ENCODE measurements at regions not wholly inside any gene's neighbourhood (a gene's known extent, or its start where the extent isn't known, plus 50 kb on each side); places are given as distances from the start of the nearest gene placed in this dataset.
A peak's percentile ranks its signal among the peaks of the same experiment; 100 is the strongest.
"Not testable (repeated sequence)": the region's sequence is repeated elsewhere in the genome, so short reads cannot be mapped to it uniquely, and the experiment has no call there.

DNA sequence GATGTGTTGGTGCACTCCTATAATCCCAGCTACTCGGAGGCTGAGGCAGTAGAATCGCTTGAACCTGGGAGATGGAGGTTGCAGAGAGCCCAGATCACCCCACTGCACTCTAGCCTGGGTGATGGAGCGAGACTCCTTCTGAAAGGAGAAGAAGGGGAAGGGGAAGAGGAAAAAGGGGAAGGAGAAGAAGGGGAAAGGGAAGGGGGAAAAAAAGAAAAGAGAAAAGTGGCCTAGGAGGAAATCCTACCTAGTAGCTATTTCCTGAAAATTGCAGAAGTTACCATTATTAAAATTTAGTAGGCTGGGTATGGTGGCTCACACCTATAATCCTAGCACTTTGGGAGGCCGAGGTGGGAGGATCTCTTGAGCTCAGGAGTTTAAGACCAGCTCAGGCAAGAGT lies 67.4 kb downstream of the ARRDC3 start:
- H3K4me1 ChIP-seq (ENCODE audit: control extremely low read depth in 1 of 4, control insufficient read depth in 4 of 4, insufficient read depth in 4 of 4, low read length in 3 of 4): peaks cover 20 to 36% (median 34%) of the 10 kb centered on the region in 4 experiments
- no peak overlapping the region for H3K27ac ChIP-seq (ENCODE audit: insufficient read depth in 1 of 2, low read depth in 1 of 2, low read length in 2 of 2, poor library complexity in 1 of 2, severe bottlenecking in 2 of 2)
- H3K9me3 ChIP-seq (ENCODE audit: control extremely low read depth in 1 of 5, control insufficient read depth in 4 of 5, insufficient read depth in 2 of 5, low read depth in 1 of 5, low read length in 4 of 5): no peaks in the 10 kb centered on the region
- no peak overlapping the region for H3K4me3 ChIP-seq (ENCODE audit: control insufficient read depth in 1 of 7, extremely low read depth in 1 of 7, insufficient read depth in 4 of 7, low read depth in 2 of 7, low read length in 6 of 7)
- H3K27me3 ChIP-seq (replicated peaks in 2 of 5; ENCODE audit: control insufficient read depth in 4 of 5, insufficient read depth in 5 of 5, low read length in 4 of 5): peaks cover 0 to 6% (median 0%) of the 10 kb centered on the region in 5 experiments
- ChIA-PET CTCF (interaction anchor here (1.2 to 1.5 kb wide), 2 partner anchors 36 to 70 kb away, joined by 5 to 8 read pairs; no protein-coding TSS in a partner anchor), POLR2A (interaction anchor here (1.5 kb wide), 1 partner anchor 67 kb away, joined by 3 read pairs; the partner anchor contains the start of gene ARRDC3)
- H3K36me3 ChIP-seq (ENCODE audit: control insufficient read depth in 4 of 4, insufficient read depth in 4 of 4, low read length in 3 of 4): no peaks in the 10 kb centered on the region
- no peak for DNase-seq
- 92% methylated on average over 3 of the region's 4 CpGs for WGBS (ENCODE audit: insufficient coverage)

DNA sequence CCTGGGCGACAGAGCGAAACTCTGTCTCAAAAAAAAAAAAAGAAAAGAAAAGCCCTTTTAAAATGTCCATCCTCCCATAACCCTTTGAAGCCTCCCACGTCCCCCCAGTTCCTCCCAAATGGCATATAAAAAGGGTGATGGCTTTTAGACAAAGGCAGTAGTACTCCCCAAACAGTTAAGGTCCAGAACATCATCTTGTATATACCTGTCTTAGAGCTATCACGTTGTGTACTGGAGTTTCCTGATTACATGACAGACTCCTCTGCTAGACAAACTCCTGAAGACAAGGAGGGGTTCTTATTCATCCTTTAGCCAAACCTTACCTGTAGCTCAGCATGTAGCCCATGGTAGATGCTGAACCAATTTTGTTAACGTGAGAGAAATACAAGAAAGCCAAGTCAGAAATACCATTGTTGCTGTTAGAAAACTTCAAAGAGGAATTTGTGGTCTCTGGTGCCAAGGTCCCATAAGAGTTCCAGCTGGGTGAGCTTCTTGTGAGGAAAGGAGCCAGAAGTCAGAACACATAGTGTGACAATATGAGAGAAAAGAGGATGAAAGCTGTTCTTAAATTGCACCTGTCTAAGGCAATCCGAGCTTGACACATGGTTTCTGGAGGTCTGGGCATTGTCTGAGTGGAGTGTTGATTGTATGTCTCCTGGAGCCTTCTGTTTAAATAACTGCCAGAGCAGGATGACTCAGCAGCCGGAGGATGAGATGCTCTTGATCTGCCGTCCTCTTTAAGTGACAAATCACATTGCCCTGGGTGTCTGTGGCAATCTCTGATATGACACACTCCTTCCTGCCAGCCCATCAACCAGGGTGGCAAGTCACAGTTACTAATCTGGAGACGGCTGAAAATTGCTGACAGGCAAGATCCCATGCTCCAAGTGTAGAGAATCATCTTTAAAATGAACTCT lies 69.1 kb downstream of the ARRDC3 start:
- Histone ChIP-seq H3K4me1 (ENCODE audit: control extremely low read depth in 1 of 4, control insufficient read depth in 4 of 4, insufficient read depth in 4 of 4, low read length in 3 of 4) (peaks cover 20 to 36% (median 35%) of the 10 kb centered on the region in 4 experiments), H3K4me3 (ENCODE audit: control insufficient read depth in 1 of 7, extremely low read depth in 1 of 7, insufficient read depth in 4 of 7, low read depth in 2 of 7, low read length in 6 of 7) (peak overlapping the region in 2 of 7 experiments; percentile 2 to 52)
- CTCF ChIA-PET: interaction anchor here (0.8 to 1.3 kb wide), 7 partner anchors 33 to 385 kb away, joined by 3 to 4 read pairs (median 3); partner anchors contain the start of gene ARRDC3

GRCh38 chr5:91312698-91313097 lies 70.4 kb downstream of the ARRDC3 start:
- CTCF ChIA-PET: interaction anchor here (2.5 kb wide), 1 partner anchor 10 kb away, joined by 8 read pairs; no protein-coding TSS in a partner anchor
- Histone ChIP-seq H3K27ac (ENCODE audit: insufficient read depth in 1 of 2, low read depth in 1 of 2, low read length in 2 of 2, poor library complexity in 1 of 2, severe bottlenecking in 2 of 2) (no peak overlapping the region), H3K36me3 (ENCODE audit: control insufficient read depth in 4 of 4, insufficient read depth in 4 of 4, low read length in 3 of 4) (no peaks in the 10 kb centered on the region), H3K27me3 (replicated peaks in 2 of 5; ENCODE audit: control insufficient read depth in 4 of 5, insufficient read depth in 5 of 5, low read length in 4 of 5) (peaks cover 0 to 6% (median 0%) of the 10 kb centered on the region in 5 experiments), H3K4me3 (ENCODE audit: control insufficient read depth in 1 of 7, extremely low read depth in 1 of 7, insufficient read depth in 4 of 7, low read depth in 2 of 7, low read length in 6 of 7) (peak overlapping the region in 1 of 7 experiments; percentile 52), H3K9me3 (ENCODE audit: control extremely low read depth in 1 of 5, control insufficient read depth in 4 of 5, insufficient read depth in 2 of 5, low read depth in 1 of 5, low read length in 4 of 5) (no peaks in the 10 kb centered on the region), H3K4me1 (ENCODE audit: control extremely low read depth in 1 of 4, control insufficient read depth in 4 of 4, insufficient read depth in 4 of 4, low read length in 3 of 4) (peaks cover 20 to 36% (median 35%) of the 10 kb centered on the region in 4 experiments)
- POLR2A ChIA-PET: no interaction called here
- DNase-seq: no peak
- whole genome bisulfite sequencing (ENCODE audit: insufficient coverage): no CpG with 5 or more reads among the region's 1 CpG

More for the DNA sequence above, 69.1 kb downstream of the ARRDC3 start:
- H3K27ac ChIP-seq (ENCODE audit: insufficient read depth in 1 of 2, low read depth in 1 of 2, low read length in 2 of 2, poor library complexity in 1 of 2, severe bottlenecking in 2 of 2): peak overlapping the region in 1 of 2 experiments; percentile 67
- H3K36me3 ChIP-seq (ENCODE audit: control insufficient read depth in 4 of 4, insufficient read depth in 4 of 4, low read length in 3 of 4): no peaks in the 10 kb centered on the region
- H3K9me3 ChIP-seq (ENCODE audit: control extremely low read depth in 1 of 5, control insufficient read depth in 4 of 5, insufficient read depth in 2 of 5, low read depth in 1 of 5, low read length in 4 of 5): no peaks in the 10 kb centered on the region
- 22% methylated on average over 5 of the region's 9 CpGs for WGBS (ENCODE audit: insufficient coverage)
- peaks cover 0 to 6% (median 0%) of the 10 kb centered on the region in 5 experiments for H3K27me3 ChIP-seq (replicated peaks in 2 of 5; ENCODE audit: control insufficient read depth in 4 of 5, insufficient read depth in 5 of 5, low read length in 4 of 5)
- POLR2A ChIA-PET: interaction anchor here (1.5 kb wide), 1 partner anchor 69 kb away, joined by 3 read pairs; the partner anchor contains the start of gene ARRDC3
- peak; percentile 93 to 99 (median 99) for DNase-seq

DNA sequence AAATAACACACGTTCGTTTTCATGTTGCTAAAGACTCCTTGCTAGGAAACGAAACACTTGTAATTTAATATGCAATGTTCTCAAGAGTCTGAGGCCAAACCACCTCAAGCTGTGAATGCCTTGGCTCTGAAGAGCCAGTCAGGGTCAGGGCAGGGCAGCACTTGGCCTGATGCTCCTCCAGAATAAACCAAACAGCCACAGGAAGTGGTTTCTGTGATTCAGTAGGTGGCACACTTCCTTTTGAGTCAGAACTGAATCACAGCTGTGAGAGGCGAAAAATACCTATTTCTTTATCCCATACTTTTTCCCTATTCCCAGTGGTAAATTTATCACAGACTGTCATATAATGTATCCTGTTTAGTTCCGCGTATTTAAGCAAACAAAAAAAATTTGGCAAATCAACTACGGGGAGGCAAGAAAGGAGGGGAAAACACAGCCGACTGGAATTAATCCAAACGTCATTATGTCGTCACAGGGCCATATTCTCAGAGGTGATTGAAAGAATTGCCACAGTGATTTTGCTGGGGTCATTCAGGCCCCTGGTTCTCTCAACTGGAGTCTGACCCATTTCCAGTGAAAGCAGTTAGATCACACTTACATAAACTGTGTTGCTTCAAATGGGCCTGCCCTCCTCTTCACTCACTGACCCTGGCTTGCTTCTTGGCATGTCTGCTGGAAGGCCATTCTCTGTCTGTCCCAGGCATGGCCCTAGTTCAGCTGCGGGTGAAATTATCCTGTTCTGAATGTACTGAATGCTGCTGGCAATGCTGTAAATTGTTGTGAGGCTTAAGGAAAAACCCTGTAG lies 71.2 kb downstream of the ARRDC3 start:
- 12% methylated on average over 8 of the region's 11 CpGs for WGBS (ENCODE audit: insufficient coverage)
- Histone ChIP-seq H3K4me3 (ENCODE audit: control insufficient read depth in 1 of 7, extremely low read depth in 1 of 7, insufficient read depth in 4 of 7, low read depth in 2 of 7, low read length in 6 of 7) (peak overlapping the region in 2 of 7 experiments; percentile 37 to 40), H3K27ac (ENCODE audit: insufficient read depth in 1 of 2, low read depth in 1 of 2, low read length in 2 of 2, poor library complexity in 1 of 2, severe bottlenecking in 2 of 2) (peak overlapping the region in 1 of 2 experiments; percentile 6), H3K27me3 (replicated peaks in 2 of 5; ENCODE audit: control insufficient read depth in 4 of 5, insufficient read depth in 5 of 5, low read length in 4 of 5) (peaks cover 0 to 6% (median 0%) of the 10 kb centered on the region in 5 experiments), H3K9me3 (ENCODE audit: control extremely low read depth in 1 of 5, control insufficient read depth in 4 of 5, insufficient read depth in 2 of 5, low read depth in 1 of 5, low read length in 4 of 5) (no peaks in the 10 kb centered on the region), H3K36me3 (ENCODE audit: control insufficient read depth in 4 of 4, insufficient read depth in 4 of 4, low read length in 3 of 4) (no peaks in the 10 kb centered on the region), H3K4me1 (ENCODE audit: control extremely low read depth in 1 of 4, control insufficient read depth in 4 of 4, insufficient read depth in 4 of 4, low read length in 3 of 4) (peaks cover 20 to 36% (median 35%) of the 10 kb centered on the region in 4 experiments)
- POLR2A ChIA-PET: interaction anchor here (0.9 kb wide), 1 partner anchor 71 kb away, joined by 3 read pairs; the partner anchor contains the start of gene ARRDC3
- peak; percentile 84 to 99 (median 98) for DNase-seq
- CTCF ChIA-PET: interaction anchor here (0.5 to 2.5 kb wide), 8 partner anchors 10 to 452 kb away, joined by 3 to 8 read pairs (median 3); no protein-coding TSS in a partner anchor

GRCh38 chr5:91311168-91311696 lies 71.9 kb downstream of the ARRDC3 start:
- Histone ChIP-seq H3K36me3 (ENCODE audit: control insufficient read depth in 4 of 4, insufficient read depth in 4 of 4, low read length in 3 of 4) (no peaks in the 10 kb centered on the region), H3K9me3 (ENCODE audit: control extremely low read depth in 1 of 5, control insufficient read depth in 4 of 5, insufficient read depth in 2 of 5, low read depth in 1 of 5, low read length in 4 of 5) (no peaks in the 10 kb centered on the region), H3K4me1 (ENCODE audit: control extremely low read depth in 1 of 4, control insufficient read depth in 4 of 4, insufficient read depth in 4 of 4, low read length in 3 of 4) (peaks cover 20 to 36% (median 35%) of the 10 kb centered on the region in 4 experiments), H3K27ac (ENCODE audit: insufficient read depth in 1 of 2, low read depth in 1 of 2, low read length in 2 of 2, poor library complexity in 1 of 2, severe bottlenecking in 2 of 2) (peak overlapping the region in 1 of 2 experiments; percentile 6), H3K4me3 (ENCODE audit: control insufficient read depth in 1 of 7, extremely low read depth in 1 of 7, insufficient read depth in 4 of 7, low read depth in 2 of 7, low read length in 6 of 7) (peak overlapping the region in 1 of 7 experiments; percentile 37), H3K27me3 (replicated peaks in 2 of 5; ENCODE audit: control insufficient read depth in 4 of 5, insufficient read depth in 5 of 5, low read length in 4 of 5) (peaks cover 0 to 6% (median 0%) of the 10 kb centered on the region in 5 experiments)
- DNase-seq: no peak
- ChIA-PET CTCF (interaction anchor here (0.5 to 2.5 kb wide), 10 partner anchors 9 to 451 kb away, joined by 3 to 8 read pairs (median 3); no protein-coding TSS in a partner anchor), POLR2A (interaction anchor here (0.6 to 0.9 kb wide), 3 partner anchors 19 to 88 kb away, joined by 3 to 5 read pairs (median 3); partner anchors contain the start of gene ARRDC3)
- 53% methylated on average over 3 of the region's 5 CpGs for WGBS (ENCODE audit: insufficient coverage)

DNA sequence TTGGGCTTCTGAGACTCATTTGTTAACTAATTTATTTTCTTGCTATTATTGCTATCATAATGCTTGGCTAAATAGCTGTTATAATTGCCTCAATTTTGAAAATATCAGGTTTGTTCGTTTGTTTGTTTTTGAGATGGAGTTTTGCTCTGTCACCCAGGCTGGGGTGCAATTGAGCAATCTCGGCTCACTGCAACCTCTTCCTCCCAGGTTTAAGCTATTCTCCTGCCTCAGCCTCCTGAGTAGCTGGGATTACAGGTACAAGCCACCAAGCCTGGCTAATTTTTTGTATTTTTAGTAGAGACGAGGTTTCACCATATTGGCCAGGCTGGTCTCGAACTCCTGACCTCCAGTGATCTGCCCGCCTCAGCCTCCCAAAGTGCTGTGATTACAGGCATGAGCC lies 75.0 kb downstream of the ARRDC3 start:
- H3K27ac ChIP-seq (ENCODE audit: insufficient read depth in 1 of 2, low read depth in 1 of 2, low read length in 2 of 2, poor library complexity in 1 of 2, severe bottlenecking in 2 of 2); H3K4me3 ChIP-seq (ENCODE audit: control insufficient read depth in 1 of 7, extremely low read depth in 1 of 7, insufficient read depth in 4 of 7, low read depth in 2 of 7, low read length in 6 of 7); POLR2A ChIA-PET; H3K27me3 ChIP-seq (replicated peaks in 2 of 5; ENCODE audit: control insufficient read depth in 4 of 5, insufficient read depth in 5 of 5, low read length in 4 of 5); H3K36me3 ChIP-seq (ENCODE audit: control insufficient read depth in 4 of 4, insufficient read depth in 4 of 4, low read length in 3 of 4); DNase-seq; CTCF ChIA-PET; H3K9me3 ChIP-seq (ENCODE audit: control extremely low read depth in 1 of 5, control insufficient read depth in 4 of 5, insufficient read depth in 2 of 5, low read depth in 1 of 5, low read length in 4 of 5): not testable (repeated sequence)
- 100% methylated on average over 1 of the region's 5 CpGs for WGBS (ENCODE audit: insufficient coverage)
- peaks cover 14 to 22% (median 16%) of the 10 kb centered on the region in 4 experiments for H3K4me1 ChIP-seq (ENCODE audit: control extremely low read depth in 1 of 4, control insufficient read depth in 4 of 4, insufficient read depth in 4 of 4, low read length in 3 of 4)

All from common myeloid progenitor, CD34-positive (primary cell).